GM12878 (cell line): ENCODE measurements at regions not wholly inside any gene's neighbourhood (a gene's known extent, or its start where the extent isn't known, plus 50 kb on each side); places are given as distances from the start of the nearest gene placed in this dataset.

ENCODE experiments used
- BMI1 ChIP-seq: fragments of 450-650 bp; IDR thresholded peaks from 2 replicates; pipeline ENCODE4 v1.6.1; 2016; ENCODE audit warnings: mild to moderate bottlenecking, moderate library complexity, borderline replicate concordance
- CREB1 ChIP-seq: IDR thresholded peaks from 2 replicates; pipeline ENCODE4 v1.6.1; 2012; ENCODE audit warnings: low read depth, mild to moderate bottlenecking, inconsistent platforms
- CTCF ChIP-seq, 3 experiments: IDR thresholded peaks in 2 of 3; conservative IDR thresholded peaks in 1 of 3; 2 replicates each; pipeline ENCODE4 v1.5.1; 2011; ENCODE audit warnings: low read depth in 3 of 3, low read length in 3 of 3, mild to moderate bottlenecking in 3 of 3, control low read depth in 2 of 3, moderate library complexity in 2 of 3, inconsistent platforms in 1 of 3, mixed read lengths in 1 of 3; ENCODE audit not compliant: control insufficient read depth in 2 of 3, insufficient read depth in 1 of 3; ENCODE audit errors: extremely low read depth in 1 of 3
- CUX1 ChIP-seq: IDR thresholded peaks from 2 replicates; pipeline ENCODE4 v1.6.1; 2012; ENCODE audit warnings: improper control_type of control experiment, low read depth, low read length; ENCODE audit not compliant: insufficient replicate concordance
- EGR1 ChIP-seq, 2 experiments: IDR thresholded peaks; 1 replicate in 1 of 2; 2 replicates in 1 of 2; pipeline ENCODE4 v1.6.1; 2011 to 2012; ENCODE audit warnings: low read depth in 2 of 2, low read length in 2 of 2, borderline replicate concordance in 1 of 2, mild to moderate bottlenecking in 1 of 2, moderate library complexity in 1 of 2
- EP300 ChIP-seq, 2 experiments: fragments of 150-350 bp in 1 of 2; IDR thresholded peaks; 2 replicates each; pipeline ENCODE4 v1.6.1; 2011 to 2012; ENCODE audit warnings: low read depth in 2 of 2, low read length in 2 of 2, borderline replicate concordance in 1 of 2, improper control_type of control experiment in 1 of 2, inconsistent platforms in 1 of 2; ENCODE audit not compliant: control insufficient read depth in 1 of 2
- GABPA ChIP-seq: IDR thresholded peaks from 2 replicates; pipeline ENCODE4 v1.6.1; 2014; ENCODE audit warnings: antibody characterized with exemption, low read depth, mild to moderate bottlenecking, inconsistent platforms
- HDAC2 ChIP-seq: fragments of 200-600 bp; sonication (generic); IDR thresholded peaks from 2 replicates; pipeline ENCODE4 v1.6.1; 2017
- MLLT1 ChIP-seq: fragments of 450-650 bp; IDR thresholded peaks from 2 replicates; pipeline ENCODE4 v1.6.1; 2016; ENCODE audit warnings: mild to moderate bottlenecking
- MYC ChIP-seq: IDR thresholded peaks from 2 replicates; pipeline ENCODE4 v1.6.1; 2011; ENCODE audit warnings: mild to moderate bottlenecking, low read length, moderate library complexity, inconsistent platforms; ENCODE audit not compliant: insufficient read depth, insufficient replicate concordance, insufficient read length, severe bottlenecking
- POLR2AphosphoS5 ChIP-seq: IDR thresholded peaks from 2 replicates; pipeline ENCODE4 v1.6.1; 2011; ENCODE audit warnings: mild to moderate bottlenecking, low read length, inconsistent platforms
- RAD21 ChIP-seq: IDR thresholded peaks from 2 replicates; pipeline ENCODE4 v1.6.1; 2011; ENCODE audit warnings: mild to moderate bottlenecking, low read depth, low read length, moderate library complexity; ENCODE audit not compliant: insufficient read depth
- TF ChIP-seq, protein P1 (sequence below): IDR thresholded peaks from 2 replicates; pipeline ENCODE4 v1.6.1; 2011; ENCODE audit warnings: low read depth, mild to moderate bottlenecking, low read length, moderate library complexity, borderline replicate concordance; ENCODE audit errors: extremely low read depth

- TF ChIP-seq, protein P1, sequence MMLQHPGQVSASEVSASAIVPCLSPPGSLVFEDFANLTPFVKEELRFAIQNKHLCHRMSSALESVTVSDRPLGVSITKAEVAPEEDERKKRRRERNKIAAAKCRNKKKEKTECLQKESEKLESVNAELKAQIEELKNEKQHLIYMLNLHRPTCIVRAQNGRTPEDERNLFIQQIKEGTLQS = no peak
- TF ChIP-seq BMI1 = no peak
- no peak for TF ChIP-seq CTCF (IDR thresholded peaks at IDR 0.05 in 2 of 3, conservative IDR thresholded peaks at IDR 0.05 in 1 of 3; ENCODE audit: control insufficient read depth in 2 of 3, extremely low read depth in 1 of 3, insufficient read depth in 1 of 3, low read depth in 3 of 3, low read length in 3 of 3)
- TF ChIP-seq EGR1 (IDR thresholded peaks at IDR 0.05; ENCODE audit: borderline replicate concordance in 1 of 2, low read depth in 2 of 2, low read length in 2 of 2) = no peak
- no peak for TF ChIP-seq MYC
- no peak for TF ChIP-seq RAD21
- TF ChIP-seq MLLT1 = no peak
- TF ChIP-seq EP300 (IDR thresholded peaks at IDR 0.05; ENCODE audit: borderline replicate concordance in 1 of 2, control insufficient read depth in 1 of 2, low read depth in 2 of 2, low read length in 2 of 2) = no peak
- TF ChIP-seq GABPA = no peak
- no peak for TF ChIP-seq HDAC2
- no peak for TF ChIP-seq CREB1
- no peak for TF ChIP-seq POLR2AphosphoS5
- no peak for TF ChIP-seq CUX1
Measured at GRCh38 chrX:15129412-15129811, 140.5 kb downstream of the ASB9 start.
